ENCODE measurements at regions not wholly inside any gene's neighbourhood (a gene's known extent, or its start where the extent isn't known, plus 50 kb on each side); places are given as distances from the start of the nearest gene placed in this dataset.

- TF ChIP-seq CTCF (IDR thresholded peaks at IDR 0.05; ENCODE audit: low read length) (peak; percentile 72), EZH2 (optimal IDR thresholded peaks at IDR 0.05; ENCODE audit: low read depth, low read length) (no peak)
Measured at GRCh38 chr11:93921695-93922468, 71.5 kb upstream of the VSTM5 start.

All from MM.1S (cell line).